ENCODE measurements at regions not wholly inside any gene's neighbourhood (a gene's known extent, or its start where the extent isn't known, plus 50 kb on each side); places are given as distances from the start of the nearest gene placed in this dataset.
"Not testable (repeated sequence)": the region's sequence is repeated elsewhere in the genome, so short reads cannot be mapped to it uniquely, and the experiment has no call there.

DNA sequence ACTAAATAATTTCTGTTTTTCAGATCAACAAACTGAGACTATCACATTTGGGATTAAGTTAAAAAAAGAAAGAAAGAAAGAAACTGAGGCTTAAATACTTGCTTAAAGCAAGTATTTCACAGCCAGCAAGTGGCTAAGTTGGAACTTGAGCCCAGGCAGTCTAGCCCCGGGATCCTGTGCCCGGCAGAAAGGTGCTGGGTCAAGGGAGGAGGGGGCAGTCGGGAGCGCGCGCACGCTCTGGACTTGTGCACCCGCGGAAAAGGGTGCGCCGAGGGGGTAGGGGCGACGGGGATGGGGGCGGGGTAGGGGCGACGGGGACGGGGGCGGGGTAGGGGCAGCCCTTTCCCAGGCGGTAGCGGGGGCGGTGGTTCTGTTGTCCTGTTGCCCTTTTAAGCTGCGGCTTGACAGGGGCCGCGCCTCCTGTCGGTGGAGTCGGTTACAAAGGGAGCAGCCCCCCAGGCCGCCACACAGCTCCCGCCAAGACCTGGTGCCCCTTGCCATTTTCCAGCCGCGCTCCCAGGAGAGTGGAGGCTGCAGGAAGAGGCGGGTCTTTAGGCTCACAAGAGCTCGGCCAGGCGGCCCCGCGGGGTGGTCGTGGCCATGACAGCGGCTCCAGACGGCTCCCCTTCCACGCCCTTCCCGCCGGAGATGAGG is 60.6 kb downstream of the GOLGA8T start:
- peak; percentile 20 for DNase-seq

DNA sequence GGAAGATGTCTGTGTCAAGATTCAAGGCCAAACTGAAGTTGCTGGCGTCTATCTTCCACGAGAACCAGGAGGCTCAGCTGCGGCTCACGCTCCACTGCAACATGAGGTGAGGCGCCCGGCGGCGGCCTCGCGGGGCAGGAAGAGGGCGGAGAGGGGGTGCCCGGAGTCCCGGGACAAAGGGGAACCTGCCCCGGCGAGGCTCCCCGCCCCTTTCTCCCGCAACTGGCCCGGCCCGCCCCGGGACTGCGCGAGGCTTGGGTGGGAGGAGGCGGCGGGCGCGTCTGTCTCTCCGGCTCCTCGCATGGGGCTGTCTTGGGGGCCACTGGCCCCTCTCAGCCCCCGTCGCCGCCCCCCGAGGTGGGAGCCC is 61.1 kb downstream of the GOLGA8T start:
- DNase-seq = peak; percentile 34

DNA sequence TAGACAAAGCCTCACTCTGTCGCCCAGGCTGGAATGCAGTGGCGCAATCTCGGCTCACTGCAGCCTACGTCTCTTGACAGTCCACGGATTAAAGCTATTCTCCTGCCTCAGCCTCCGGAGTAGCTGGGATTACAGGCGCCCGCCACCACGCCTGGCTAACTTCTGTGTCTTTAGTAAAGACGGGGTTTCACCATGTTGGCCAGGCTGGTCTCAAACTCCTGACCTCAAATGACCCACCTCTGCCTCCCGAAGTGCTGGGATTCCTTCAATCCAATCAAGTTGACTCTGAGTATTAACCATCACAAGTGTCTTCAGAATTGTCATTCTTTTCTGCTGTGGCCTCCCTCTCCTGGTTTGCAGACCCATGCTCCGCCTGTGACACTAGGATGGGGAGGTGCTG is 61.9 kb downstream of the GOLGA8T start:
- not testable (repeated sequence) for DNase-seq

DNA sequence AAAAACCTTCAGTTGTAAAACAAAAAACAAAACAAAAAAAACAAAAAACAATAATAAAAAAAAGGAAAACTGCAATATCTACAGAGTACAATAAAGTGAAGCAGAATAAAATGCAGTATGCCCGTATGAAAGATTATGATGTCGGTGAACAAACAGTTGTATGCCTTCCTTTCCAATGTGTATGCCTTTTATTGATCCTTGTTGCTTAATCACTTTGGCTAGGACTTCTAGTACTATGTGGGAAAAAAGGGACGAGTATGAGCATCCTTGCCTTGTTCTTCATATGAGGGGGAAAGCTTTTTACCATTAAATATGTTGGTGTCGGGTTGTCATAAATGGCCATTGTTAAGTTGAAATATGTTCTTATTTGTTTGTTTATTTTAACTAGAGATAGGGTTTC is 66.7 kb downstream of the GOLGA8T start:
- not testable (repeated sequence) for DNase-seq

DNA sequence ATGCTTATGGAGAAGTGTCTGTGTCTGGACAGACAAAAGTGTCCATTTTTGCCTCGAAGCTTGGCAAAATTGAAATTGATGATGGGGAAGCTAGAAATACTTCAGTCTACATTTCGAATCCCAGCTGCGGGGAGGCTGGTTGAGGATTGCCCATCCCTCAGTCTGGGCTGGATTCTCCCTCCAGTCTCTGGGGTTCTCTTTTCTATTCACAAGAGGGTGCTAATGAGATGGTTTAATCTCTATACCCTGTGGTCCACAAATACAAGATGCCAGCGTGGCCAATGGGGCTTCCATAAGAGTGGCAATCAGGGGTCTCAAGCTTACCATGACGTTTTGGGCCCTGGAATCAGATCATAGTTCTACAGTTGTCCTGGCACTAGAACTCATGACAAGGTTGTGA is 78.9 kb downstream of the GOLGA8T start:
- not testable (repeated sequence) for DNase-seq

DNA sequence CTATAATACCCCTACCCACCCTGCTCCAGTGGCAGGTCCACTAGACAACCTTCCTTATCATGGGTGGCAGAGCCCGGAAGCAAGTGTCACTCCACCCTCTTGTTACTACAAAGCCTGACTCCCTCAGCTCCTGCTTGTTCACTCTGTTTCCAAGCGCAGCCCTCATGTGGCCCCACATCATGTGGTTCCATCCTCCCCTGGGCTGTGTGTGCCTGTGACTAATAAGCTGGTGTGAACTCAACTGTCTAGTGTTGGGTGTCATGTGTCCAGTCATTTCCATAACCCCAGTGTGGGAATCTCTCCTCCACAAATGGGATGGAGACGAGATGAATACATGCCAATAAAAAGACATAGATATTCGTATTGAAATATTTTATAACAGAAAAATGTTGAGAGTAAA is 87.0 kb downstream of the GOLGA8T start:
- not testable (repeated sequence) for DNase-seq

DNA sequence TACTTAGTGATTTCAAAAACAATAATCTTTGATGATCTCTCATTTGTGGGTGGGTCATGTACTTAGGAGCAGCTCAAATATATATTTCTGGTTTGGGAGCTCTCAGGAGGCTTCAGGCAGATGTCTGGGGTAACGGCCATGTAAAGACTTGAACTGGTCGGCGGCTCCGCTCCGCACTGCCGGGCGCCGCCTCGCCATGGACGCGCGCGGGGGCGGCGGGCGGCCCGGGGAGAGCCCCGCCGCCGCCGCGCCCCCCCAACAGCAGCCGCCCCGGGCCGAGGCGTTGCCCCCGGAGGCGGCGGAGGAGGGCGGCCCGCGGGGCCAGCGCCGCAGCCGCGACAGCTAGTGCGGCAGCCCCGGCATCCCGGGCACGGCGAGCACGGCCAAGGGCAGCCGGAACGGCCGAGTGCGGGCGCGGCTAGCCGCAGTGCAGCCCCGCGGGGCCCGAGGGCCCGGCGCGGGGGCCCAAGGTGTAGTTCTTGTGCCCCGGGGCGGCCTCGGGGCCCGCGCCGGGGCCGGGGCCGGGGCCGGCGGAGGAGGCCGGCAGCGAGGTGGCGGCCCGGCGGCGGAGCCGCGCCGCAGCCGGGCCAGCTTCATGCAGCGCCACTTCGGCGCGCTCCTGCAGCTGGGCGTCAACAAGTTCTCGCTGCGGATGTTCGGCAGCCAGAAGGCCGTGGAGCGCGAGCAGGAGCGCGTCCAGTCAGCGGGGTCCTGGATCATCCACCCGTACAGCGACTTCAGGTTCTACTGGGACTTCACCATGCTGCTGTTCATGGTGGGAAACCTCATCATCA is 88.1 kb downstream of the GOLGA8T start:
- not testable (repeated sequence) for DNase-seq

DNA sequence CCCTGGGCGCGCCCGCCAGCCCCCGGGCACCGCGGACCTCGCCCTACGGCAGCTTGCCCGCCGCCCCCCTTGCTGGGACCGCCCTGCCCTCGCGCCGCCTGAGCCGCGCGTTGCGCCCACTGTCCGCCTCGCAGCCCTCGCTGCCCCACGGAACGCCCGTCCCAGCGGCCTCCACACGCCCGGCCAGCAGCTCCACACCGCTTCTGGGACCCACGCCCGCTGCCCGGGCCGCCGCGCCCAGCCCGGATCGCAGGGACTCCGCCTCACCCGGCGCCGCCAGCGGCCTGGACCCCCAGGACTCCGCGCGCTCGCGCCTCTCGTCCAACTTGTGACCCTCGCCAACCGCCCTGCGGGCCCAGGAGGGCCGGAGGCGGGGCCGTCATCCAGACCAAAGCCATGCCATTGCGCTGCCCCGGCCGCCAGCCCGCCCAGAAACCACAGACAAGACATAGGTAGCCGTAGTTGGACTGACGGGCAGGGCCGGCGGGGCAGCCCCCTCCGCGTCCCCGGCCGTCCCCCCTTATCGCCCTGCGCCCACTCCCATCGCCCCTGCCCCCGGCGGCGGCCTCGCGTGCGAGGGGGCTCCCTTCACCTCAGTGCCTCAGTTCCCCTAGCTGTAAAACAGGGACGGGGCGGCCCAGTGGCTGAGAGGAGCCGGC is 90.5 kb downstream of the GOLGA8T start:
- DNase-seq = not testable (repeated sequence)

DNA sequence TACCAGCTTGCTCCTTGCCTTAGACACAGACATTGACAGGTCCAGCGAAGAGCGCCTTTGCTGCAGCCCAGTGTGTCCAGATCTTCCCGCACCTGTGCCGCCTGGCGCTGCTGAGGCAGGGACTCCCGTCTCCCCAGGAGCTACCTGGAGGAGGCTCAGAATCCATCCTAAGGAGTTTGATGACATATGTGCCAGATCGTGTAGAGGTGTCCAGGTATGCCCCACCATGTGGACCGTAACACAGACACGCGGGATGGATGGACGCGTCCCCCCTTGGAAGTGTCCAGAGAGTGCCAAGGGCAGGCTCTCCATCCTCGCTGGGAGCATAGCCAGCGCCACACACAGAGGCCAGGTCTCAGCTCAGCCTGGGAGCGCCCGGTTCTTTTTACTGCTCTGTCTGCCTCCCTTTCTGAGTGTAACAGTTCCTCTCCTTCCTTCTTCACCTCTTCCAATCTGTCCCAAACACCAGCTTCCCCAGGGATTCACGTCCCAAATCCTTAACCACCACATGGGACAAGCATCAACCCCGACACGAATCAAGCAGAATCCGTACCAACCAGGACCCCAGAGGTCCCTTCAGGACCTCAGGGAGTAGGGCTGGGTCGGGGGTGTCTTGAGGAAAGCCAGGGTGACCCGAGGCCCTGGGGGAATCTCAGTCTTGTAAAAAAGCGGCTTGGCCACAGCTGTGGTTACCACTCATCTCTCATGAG is 126.7 kb downstream of the GOLGA8T start:
- DNase-seq = not testable (repeated sequence)

DNA sequence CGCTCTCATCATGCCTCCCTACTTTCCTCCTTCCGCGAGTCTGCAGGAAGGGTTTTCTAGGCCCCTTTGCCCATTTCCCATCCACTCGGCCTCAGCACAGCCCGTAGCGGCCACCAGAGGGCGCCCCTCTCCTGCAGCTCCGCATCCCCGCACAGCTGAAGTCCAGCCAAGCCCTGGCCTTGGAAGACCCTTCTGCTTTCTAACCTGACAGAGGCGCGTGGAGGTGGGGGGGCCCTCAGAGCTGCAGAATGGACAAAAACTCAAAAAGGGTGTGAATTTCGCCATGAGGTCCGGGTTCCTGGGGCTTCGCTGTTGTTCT is 127.2 kb downstream of the GOLGA8T start:
- not testable (repeated sequence) for DNase-seq

DNA sequence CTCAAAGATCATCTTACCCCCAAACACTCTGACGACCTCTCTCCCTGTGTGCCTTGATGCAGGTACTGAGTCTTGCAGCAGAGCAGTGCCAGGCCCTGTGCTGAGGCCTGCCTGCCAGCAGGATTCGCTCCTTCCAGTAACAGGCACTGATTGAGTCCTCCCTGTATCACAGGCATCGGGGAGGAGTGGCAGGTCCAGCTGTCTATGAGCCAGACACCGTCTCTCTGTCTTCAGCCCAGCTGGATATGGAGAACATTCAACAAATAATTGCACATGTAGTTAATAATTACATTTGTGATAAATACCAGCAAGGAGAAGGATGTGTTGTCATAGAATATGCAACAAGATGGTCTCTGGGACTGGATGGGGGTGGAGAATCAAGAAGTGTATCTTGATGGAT is 129.1 kb downstream of the GOLGA8T start:
- not testable (repeated sequence) for DNase-seq

DNA sequence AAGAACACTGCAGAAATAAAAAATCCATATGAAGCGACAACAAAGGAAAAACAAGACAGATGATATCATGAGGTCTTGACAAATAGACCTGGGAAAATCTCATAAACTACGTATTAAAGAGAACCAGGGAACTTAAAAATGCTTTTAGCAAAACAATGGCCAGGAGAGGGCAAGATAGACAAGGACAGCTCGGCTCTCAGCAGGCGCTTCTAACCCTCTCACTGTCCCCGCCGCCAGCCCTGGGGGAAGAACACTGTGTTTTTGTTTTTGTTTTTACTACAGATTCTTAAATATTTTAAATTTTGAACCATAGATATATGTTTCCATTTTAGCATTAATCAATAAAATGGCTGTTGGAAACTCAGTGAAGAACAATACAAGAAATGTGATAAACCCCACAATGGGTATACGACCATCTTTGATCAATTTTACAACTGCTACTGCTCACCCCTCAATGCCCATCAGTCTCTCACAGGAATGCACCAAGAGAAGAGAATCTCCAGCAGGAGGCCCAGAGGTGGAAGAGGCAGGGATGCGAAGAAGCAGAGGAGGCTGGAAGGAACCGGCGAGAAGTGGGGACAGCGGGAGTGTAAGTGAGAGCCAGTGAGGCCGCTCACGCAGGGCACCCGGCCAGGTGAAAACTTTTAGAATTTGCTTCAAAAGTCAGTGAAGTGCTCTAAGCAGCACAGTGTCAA is 98.0 kb downstream of the CHRFAM7A start:
- not testable (repeated sequence) for DNase-seq

DNA sequence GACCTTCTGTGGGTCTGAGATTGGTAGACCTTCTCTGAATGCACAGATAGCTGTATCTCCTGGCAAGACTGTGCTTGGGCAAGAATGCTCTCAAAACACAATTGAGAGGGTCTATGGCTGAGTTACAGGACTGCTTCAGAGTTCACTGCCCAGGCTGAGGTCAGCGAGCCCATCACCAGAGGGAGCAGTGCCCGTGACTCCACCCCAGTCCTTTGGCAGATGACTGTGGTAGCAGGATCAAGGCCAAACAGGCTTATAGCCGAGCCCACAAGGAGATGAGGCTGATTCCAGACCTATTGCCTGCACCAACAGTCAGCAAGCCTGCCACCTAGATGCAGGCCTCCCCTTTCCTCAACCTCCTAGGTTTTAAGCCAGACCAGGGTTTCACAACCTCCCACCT is 89.4 kb downstream of the CHRFAM7A start:
- not testable (repeated sequence) for DNase-seq

All from activated gamma-delta T cell treated with Interleukin-2 at 50 U/mL for 16 hours (primary cell).